ENCODE measurements at regions not wholly inside any gene's neighbourhood (a gene's known extent, or its start where the extent isn't known, plus 50 kb on each side); places are given as distances from the start of the nearest gene placed in this dataset.
"Not testable (repeated sequence)": the region's sequence is repeated elsewhere in the genome, so short reads cannot be mapped to it uniquely, and the experiment has no call there.

- DNase-seq = no peak
These were observed 228.3 kb upstream of the PKN2 start for GRCh38 chr1:88455621-88456256.

- DNase-seq = no peak
These were observed 226.9 kb upstream of the PKN2 start for GRCh38 chr1:88457197-88457596.

GRCh38 chr1:88461007-88461406 is 223.1 kb upstream of the PKN2 start:
- DNase-seq = no peak

GRCh38 chr1:88462096-88462487 is 222.0 kb upstream of the PKN2 start:
- no peak for DNase-seq

GRCh38 chr1:88462488-88463261 is 221.4 kb upstream of the PKN2 start:
- no peak for DNase-seq

- no peak for DNase-seq
These were observed 220.6 kb upstream of the PKN2 start for GRCh38 chr1:88463401-88463985.

GRCh38 chr1:88466011-88466410 is 218.1 kb upstream of the PKN2 start:
- DNase-seq = no peak

GRCh38 chr1:88466899-88467580 is 217.0 kb upstream of the PKN2 start:
- DNase-seq = no peak

- no peak for DNase-seq
These were observed 211.8 kb upstream of the PKN2 start for GRCh38 chr1:88472298-88472697.

- no peak for DNase-seq
These were observed 211.4 kb upstream of the PKN2 start for GRCh38 chr1:88472714-88473113.

- no peak for DNase-seq
These were observed 209.3 kb upstream of the PKN2 start for GRCh38 chr1:88474555-88475304.

GRCh38 chr1:88484881-88485280 is 199.2 kb upstream of the PKN2 start:
- no peak for DNase-seq

GRCh38 chr1:88488237-88488636 is 195.8 kb upstream of the PKN2 start:
- DNase-seq = no peak

GRCh38 chr1:88490676-88491075 is 193.4 kb upstream of the PKN2 start:
- no peak for DNase-seq

- DNase-seq = no peak
These were observed 184.4 kb upstream of the PKN2 start for GRCh38 chr1:88499671-88500070.

GRCh38 chr1:88502886-88503285 is 181.2 kb upstream of the PKN2 start:
- DNase-seq = no peak

GRCh38 chr1:88503646-88504045 is 180.4 kb upstream of the PKN2 start:
- no peak for DNase-seq

- DNase-seq = no peak
These were observed 179.5 kb upstream of the PKN2 start for GRCh38 chr1:88504601-88505000.

- DNase-seq = no peak
These were observed 174.7 kb upstream of the PKN2 start for GRCh38 chr1:88509379-88509778.

GRCh38 chr1:88514544-88515060 is 169.5 kb upstream of the PKN2 start:
- no peak for DNase-seq

GRCh38 chr1:88517499-88517898 is 166.6 kb upstream of the PKN2 start:
- DNase-seq = not testable (repeated sequence)

- DNase-seq = no peak
These were observed 164.9 kb upstream of the PKN2 start for GRCh38 chr1:88519156-88519555.
